GM12878 (cell line): ENCODE measurements at regions not wholly inside any gene's neighbourhood (a gene's known extent, or its start where the extent isn't known, plus 50 kb on each side); places are given as distances from the start of the nearest gene placed in this dataset.
A peak's percentile ranks its signal among the peaks of the same experiment; 100 is the strongest.

Experiments
- ATAC-seq: fragments of 200-7000 bp; cut with Tn5 transposase; 3 replicates; pipeline ENCODE4 v1.9.1; 2020; ENCODE audit warnings: mild to moderate bottlenecking, moderate library complexity
- BruUV-seq: library from RNA; stranded (reverse); fragments of 400-500 nt; replicated peaks from 2 replicates; lab custom pipeline; 2021; lab: Mats Ljungman, UMichigan
- CTCF ChIA-PET: fragments of 300-600 bp; sonication (Branson Sonifier 250); formaldehyde crosslinking; extraction: SDS; loops from one replicate; lab custom pipeline; 2021; ENCODE audit warnings: inconsistent platforms; lab: Yijun Ruan, JAX
- POLR2A ChIA-PET: fragments of 350-600 bp; formaldehyde crosslinking; extraction: SDS; loops from one replicate; lab custom pipeline; 2021; ENCODE audit warnings: inconsistent platforms; lab: Charles Lee
- RAD21 ChIA-PET: fragments of 300-600 bp; sonication (Branson Sonifier 250); formaldehyde crosslinking; loops from one replicate; lab custom pipeline; 2023; ENCODE audit warnings: antibody characterized with exemption; ENCODE audit not compliant: unreplicated experiment; lab: Charles Lee
- SMC1A ChIA-PET: fragments of 300-600 bp; sonication (Branson Sonifier 250); formaldehyde crosslinking; loops from one replicate; lab custom pipeline; 2023; ENCODE audit not compliant: unreplicated experiment, uncharacterized antibody; lab: Charles Lee
- DNase-seq: peaks from one replicate; pipeline ENCODE4 v3.0.0-alpha.2; 2011; ENCODE audit warnings: low read depth, low spot score
- FAIRE-seq: peaks from 3 replicates; lab custom pipeline; 2011; peaks lifted over from hg19 to GRCh38; lab: Jason Lieb, UNC
- H2AFZ ChIP-seq: 2 replicates; pipeline ENCODE4 v1.6.0; 2011; ENCODE audit warnings: low read depth, low read length, control low read depth; ENCODE audit not compliant: control insufficient read depth
- H3K27ac ChIP-seq: 2 replicates; pipeline ENCODE4 v1.5.1; 2011; ENCODE audit warnings: control low read depth; ENCODE audit not compliant: control insufficient read depth, insufficient read depth
- H3K27me3 ChIP-seq, 2 experiments: replicated peaks in 1 of 2; 2 replicates each; pipeline versions ENCODE4 v1.6.0 to v1.6.1; 2011; ENCODE audit warnings: low read length in 1 of 2; ENCODE audit not compliant: control insufficient read depth in 2 of 2, insufficient read depth in 2 of 2
- H3K36me3 ChIP-seq, 2 experiments: 2 replicates each; pipeline ENCODE4 v1.5.1; 2011; ENCODE audit warnings: low read length in 1 of 2; ENCODE audit not compliant: control insufficient read depth in 2 of 2, insufficient read depth in 2 of 2
- H3K4me1 ChIP-seq: 2 replicates; pipeline ENCODE4 v1.6.1; 2011; ENCODE audit warnings: mild to moderate bottlenecking, low read length, moderate library complexity, mixed read lengths; ENCODE audit not compliant: control insufficient read depth, insufficient read depth
- H3K4me2 ChIP-seq: 2 replicates; pipeline ENCODE4 v1.6.0; 2011; ENCODE audit warnings: control low read depth; ENCODE audit not compliant: control insufficient read depth, insufficient read depth
- H3K4me3 ChIP-seq: fragments of 200-600 bp; sonication (generic); 2 replicates; pipeline ENCODE4 v1.5.1; 2016
- H3K79me2 ChIP-seq: 2 replicates; pipeline ENCODE4 v1.6.0; 2011; ENCODE audit warnings: low read length; ENCODE audit not compliant: control insufficient read depth, insufficient read depth
- H3K9ac ChIP-seq: 2 replicates; pipeline ENCODE4 v1.8.0; 2011; ENCODE audit warnings: low read length, control low read depth, mixed read lengths; ENCODE audit not compliant: control insufficient read depth, insufficient read depth
- H3K9me3 ChIP-seq: replicated peaks from 3 replicates; pipeline ENCODE4 v1.5.1; 2011; ENCODE audit warnings: mild to moderate bottlenecking, low read length; ENCODE audit not compliant: control insufficient read depth, insufficient read depth
- H4K20me1 ChIP-seq: 2 replicates; pipeline ENCODE4 v1.6.0; 2011; ENCODE audit not compliant: control insufficient read depth, insufficient read depth
- BACH1 ChIP-seq: fragments of 450-650 bp; IDR thresholded peaks from 2 replicates; pipeline ENCODE4 v1.6.1; 2017; ENCODE audit warnings: mild to moderate bottlenecking, borderline replicate concordance
- BCLAF1 ChIP-seq: fragments of 450-650 bp; IDR thresholded peaks from 2 replicates; pipeline ENCODE4 v1.6.1; 2017; ENCODE audit warnings: antibody characterized with exemption, mild to moderate bottlenecking, moderate library complexity
- BMI1 ChIP-seq: fragments of 450-650 bp; IDR thresholded peaks from 2 replicates; pipeline ENCODE4 v1.6.1; 2016; ENCODE audit warnings: mild to moderate bottlenecking, moderate library complexity, borderline replicate concordance
- PKNOX1 ChIP-seq: fragments of 450-650 bp; IDR thresholded peaks from 2 replicates; pipeline ENCODE4 v1.6.1; 2016; ENCODE audit warnings: mild to moderate bottlenecking
- WGBS: methylation state at CpG from one replicate; pipeline ENCODE4 v1.1.6; 2016; ENCODE audit warnings: low lambda C conversion rate; ENCODE audit not compliant: insufficient replicate concordance, insufficient coverage; ENCODE audit errors: missing lambda C conversion rate; 5-methylcytosine and 5-hydroxymethylcytosine counted together
- in situ Hi-C: fragments of 300-500 bp; cut with MboI; formaldehyde crosslinking; loops from 9 replicates; pipeline ENCODE4 v1.14.3; 2018; ENCODE audit warnings: mixed read lengths
- intact Hi-C: fragments of 100-400 bp; cut with micrococcal nuclease; formaldehyde crosslinking; loops from one replicate; pipeline ENCODE4 v1.14.2; 2022; ENCODE audit not compliant: unreplicated experiment

- DNase-seq: no peak
- SMC1A ChIA-PET: no interaction called here
- ATAC-seq: peak; percentile 57; the same call in 2 of the 3 replicates
- RAD21 ChIA-PET: interaction anchor here (1.1 kb wide), 2 partner anchors 27 to 29 kb away, joined by 4 to 8 read pairs; no protein-coding TSS in a partner anchor
- Histone ChIP-seq H3K9me3 (no peaks in the 10 kb centered on the region), H4K20me1 (no peaks in the 10 kb centered on the region), H3K4me1 (no peaks in the 10 kb centered on the region), H2AFZ (no peak overlapping the region), H3K36me3 (no peaks in the 10 kb centered on the region), H3K4me2 (no peak overlapping the region), H3K27ac (no peak overlapping the region), H3K9ac (no peak overlapping the region), H3K27me3 (peaks cover 0 to 3% of the 10 kb centered on the region in 2 experiments; a peak in 1 of 4 replicates), H3K4me3 (no peak overlapping the region), H3K79me2 (no peaks in the 10 kb centered on the region)
- no TSS peak for BruUV-seq
- WGBS: 1% methylated on average over 5 of the region's 5 CpGs
- CTCF ChIA-PET: interaction anchor here (1.8 to 4.4 kb wide), 5 partner anchors 13 to 47 kb away, joined by 5 to 22 read pairs (median 6); no protein-coding TSS in a partner anchor
- in situ Hi-C loops: no loop called here
- TF ChIP-seq BACH1: 0 out of 2 replicates have a peak, but pooled peaks have one; percentile 39
- no peak for TF ChIP-seq BCLAF1
- TF ChIP-seq PKNOX1: no peak
- TF ChIP-seq BMI1: no peak
- intact Hi-C loops: no loop called here
- no peak for FAIRE-seq
- POLR2A ChIA-PET: no interaction called here
Measured at GRCh38 chr7:142556740-142557139, 192.5 kb upstream of the PRSS1 start.
